Fibroblast of skin of left biceps (primary cell): ENCODE measurements at regions not wholly inside any gene's neighbourhood (a gene's known extent, or its start where the extent isn't known, plus 50 kb on each side); places are given as distances from the start of the nearest gene placed in this dataset.
A peak's percentile ranks its signal among the peaks of the same experiment; 100 is the strongest.
"Not testable (repeated sequence)": the region's sequence is repeated elsewhere in the genome, so short reads cannot be mapped to it uniquely, and the experiment has no call there.

Experiments used
- DNase-seq, 2 experiments: peaks; one replicate each; pipeline ENCODE4 v3.0.0-alpha.2; 2013; ENCODE audit warnings: low read depth in 2 of 2

GRCh38 chr13:60214213-60215055 is 50.7 kb upstream of the DIAPH3 start:
- no peak for DNase-seq

- DNase-seq = no peak
These were observed 56.3 kb upstream of the DIAPH3 start for GRCh38 chr13:60220072-60220471.

- no peak for DNase-seq
These were observed 57.9 kb upstream of the DIAPH3 start for GRCh38 chr13:60221581-60221980.

- DNase-seq = no peak
These were observed 62.8 kb upstream of the DIAPH3 start for GRCh38 chr13:60226507-60226906.

GRCh38 chr13:60227158-60227557 is 63.4 kb upstream of the DIAPH3 start:
- no peak for DNase-seq

- DNase-seq = no peak
These were observed 66.1 kb upstream of the DIAPH3 start for GRCh38 chr13:60229708-60230272.

- DNase-seq = peak in 1 of 2 experiments; percentile 15
These were observed 66.9 kb upstream of the DIAPH3 start for GRCh38 chr13:60230593-60230992.

- no peak for DNase-seq
These were observed 78.4 kb upstream of the DIAPH3 start for GRCh38 chr13:60242043-60242595.

- no peak for DNase-seq
These were observed 80.7 kb upstream of the DIAPH3 start for GRCh38 chr13:60244381-60244780.

- not testable (repeated sequence) for DNase-seq
These were observed 87.7 kb upstream of the DIAPH3 start for GRCh38 chr13:60251419-60251818.

- no peak for DNase-seq
These were observed 94.6 kb upstream of the DIAPH3 start for GRCh38 chr13:60258349-60258748.

GRCh38 chr13:60260440-60260839 is 96.7 kb upstream of the DIAPH3 start:
- no peak for DNase-seq

GRCh38 chr13:60261432-60262351 is 98.0 kb upstream of the DIAPH3 start:
- DNase-seq = no peak

- DNase-seq = no peak
These were observed 101.8 kb upstream of the DIAPH3 start for GRCh38 chr13:60265566-60265965.

- no peak for DNase-seq
These were observed 103.9 kb upstream of the DIAPH3 start for GRCh38 chr13:60267498-60268202.

- DNase-seq = no peak
These were observed 104.5 kb upstream of the DIAPH3 start for GRCh38 chr13:60268203-60268555.

- DNase-seq = no peak
These were observed 110.3 kb upstream of the DIAPH3 start for GRCh38 chr13:60273971-60274527.

- DNase-seq = no peak
These were observed 110.9 kb upstream of the DIAPH3 start for GRCh38 chr13:60274655-60275054.

- DNase-seq = no peak
These were observed 111.5 kb upstream of the DIAPH3 start for GRCh38 chr13:60275208-60275607.

- DNase-seq = not testable (repeated sequence)
These were observed 116.5 kb upstream of the TDRD3 start for GRCh38 chr13:60280524-60280923.

- no peak for DNase-seq
These were observed 114.8 kb upstream of the TDRD3 start for GRCh38 chr13:60282186-60282585.
